NCI-H1436 (cell line): ENCODE measurements at regions not wholly inside any gene's neighbourhood (a gene's known extent, or its start where the extent isn't known, plus 50 kb on each side); places are given as distances from the start of the nearest gene placed in this dataset.

Source experiments
- DNase-seq: peaks from one replicate; lab custom pipeline; 2025; lab: John Stamatoyannopoulos, UW

GRCh38 chr12:13595536-13596443 is 385.6 kb downstream of the GRIN2B start:
- DNase-seq = no peak

GRCh38 chr12:13594731-13595514 is 386.5 kb downstream of the GRIN2B start:
- no peak for DNase-seq

GRCh38 chr12:13592063-13592942 is 389.1 kb downstream of the GRIN2B start:
- DNase-seq = no peak

- no peak for DNase-seq
Observed at GRCh38 chr12:13591488-13591887, 389.9 kb downstream of the GRIN2B start.

- no peak for DNase-seq
Observed at GRCh38 chr12:13591059-13591458, 390.3 kb downstream of the GRIN2B start.

- DNase-seq = no peak
Observed at GRCh38 chr12:13588574-13588973, 392.0 kb downstream of the EMP1 start.

GRCh38 chr12:13587721-13588390 is 391.3 kb downstream of the EMP1 start:
- DNase-seq = no peak

- no peak for DNase-seq
Observed at GRCh38 chr12:13586361-13586760, 389.8 kb downstream of the EMP1 start.

- DNase-seq = no peak
Observed at GRCh38 chr12:13584541-13584940, 388.0 kb downstream of the EMP1 start.

GRCh38 chr12:13583630-13584029 is 387.1 kb downstream of the EMP1 start:
- DNase-seq = no peak

- DNase-seq = no peak
Observed at GRCh38 chr12:13582421-13582820, 385.9 kb downstream of the EMP1 start.

- no peak for DNase-seq
Observed at GRCh38 chr12:13581031-13581430, 384.5 kb downstream of the EMP1 start.

- DNase-seq = no peak
Observed at GRCh38 chr12:13580206-13580605, 383.7 kb downstream of the EMP1 start.

- DNase-seq = no peak
Observed at GRCh38 chr12:13576935-13577500, 380.5 kb downstream of the EMP1 start.

- DNase-seq = no peak
Observed at GRCh38 chr12:13573698-13574321, 377.3 kb downstream of the EMP1 start.

GRCh38 chr12:13571035-13571434 is 374.5 kb downstream of the EMP1 start:
- DNase-seq = no peak

GRCh38 chr12:13570005-13570694 is 373.6 kb downstream of the EMP1 start:
- DNase-seq = no peak

- no peak for DNase-seq
Observed at GRCh38 chr12:13566292-13566691, 369.8 kb downstream of the EMP1 start.

- no peak for DNase-seq
Observed at GRCh38 chr12:13564266-13564810, 367.8 kb downstream of the EMP1 start.

- DNase-seq = no peak
Observed at GRCh38 chr12:13563743-13564125, 367.2 kb downstream of the EMP1 start.
